Uterus (tissue), 2 donors: ENCODE measurements at regions not wholly inside any gene's neighbourhood (a gene's known extent, or its start where the extent isn't known, plus 50 kb on each side); places are given as distances from the start of the nearest gene placed in this dataset.

Experiments
- CTCF ChIP-seq, 4 experiments: fragments of 200-600 bp in 2 of 4; fragments of 450-650 bp in 2 of 4; sonication (generic) in 2 of 4; IDR thresholded peaks; one replicate each; pipeline ENCODE4 v1.5.1; 2016 to 2019; ENCODE audit warnings: antibody characterized with exemption in 4 of 4, mild to moderate bottlenecking in 2 of 4, moderate library complexity in 1 of 4
- POLR2A ChIP-seq, 2 donors: fragments of 450-650 bp; IDR thresholded peaks; one replicate each; pipeline ENCODE4 v1.6.1; 2016; ENCODE audit warnings: antibody characterized with exemption in 2 of 2, mild to moderate bottlenecking in 1 of 2, moderate library complexity in 1 of 2

- TF ChIP-seq CTCF (IDR thresholded peaks at IDR 0.05) (no peak), POLR2A (IDR thresholded peaks at IDR 0.05) (no peak)
Measured at GRCh38 chr5:44441460-44441859, 52.2 kb upstream of the FGF10 start.
